ENCODE measurements at regions not wholly inside any gene's neighbourhood (a gene's known extent, or its start where the extent isn't known, plus 50 kb on each side); places are given as distances from the start of the nearest gene placed in this dataset.

- DNase-seq (ENCODE audit: low read depth) = no peak
- in situ Hi-C loops (cut with HindIII; ENCODE audit: low pct_unique_long_range_greater_than_20kb, low sequenced_read_pairs) = no loop called here
Observed at GRCh38 chr1:182122256-182122912, 60.9 kb upstream of the ZNF648 start.

- in situ Hi-C loops (cut with HindIII; ENCODE audit: low pct_unique_long_range_greater_than_20kb, low sequenced_read_pairs) = no loop called here
- DNase-seq (ENCODE audit: low read depth) = no peak
Observed at GRCh38 chr1:182121787-182122186, 60.3 kb upstream of the ZNF648 start.

GRCh38 chr1:182120411-182121258 lies 59.1 kb upstream of the ZNF648 start:
- in situ Hi-C loops (cut with HindIII; ENCODE audit: low pct_unique_long_range_greater_than_20kb, low sequenced_read_pairs) = no loop called here
- DNase-seq (ENCODE audit: low read depth) = peak; percentile 95

- DNase-seq (ENCODE audit: low read depth) = peak; percentile 42
- in situ Hi-C loops (cut with HindIII; ENCODE audit: low pct_unique_long_range_greater_than_20kb, low sequenced_read_pairs) = no loop called here
Observed at GRCh38 chr1:182119631-182120030, 58.1 kb upstream of the ZNF648 start.

- no peak for DNase-seq (ENCODE audit: low read depth)
- in situ Hi-C loops (cut with HindIII; ENCODE audit: low pct_unique_long_range_greater_than_20kb, low sequenced_read_pairs) = no loop called here
Observed at GRCh38 chr1:182118851-182119250, 57.3 kb upstream of the ZNF648 start.

GRCh38 chr1:182114627-182115023 lies 53.1 kb upstream of the ZNF648 start:
- no peak for DNase-seq (ENCODE audit: low read depth)
- in situ Hi-C loops (cut with HindIII; ENCODE audit: low pct_unique_long_range_greater_than_20kb, low sequenced_read_pairs) = no loop called here

- DNase-seq (ENCODE audit: low read depth) = no peak
- in situ Hi-C loops (cut with HindIII; ENCODE audit: low pct_unique_long_range_greater_than_20kb, low sequenced_read_pairs) = no loop called here
Observed at GRCh38 chr1:182113879-182114626, 52.5 kb upstream of the ZNF648 start.

GRCh38 chr1:182111496-182111895 lies 50.0 kb upstream of the ZNF648 start:
- in situ Hi-C loops (cut with HindIII; ENCODE audit: low pct_unique_long_range_greater_than_20kb, low sequenced_read_pairs) = no loop called here
- no peak for DNase-seq (ENCODE audit: low read depth)

All from Caki2 (cell line).